Upper lobe of left lung (tissue), 6 donors: ENCODE measurements at regions not wholly inside any gene's neighbourhood (a gene's known extent, or its start where the extent isn't known, plus 50 kb on each side); places are given as distances from the start of the nearest gene placed in this dataset.

Experiments
- ATAC-seq, 2 donors: fragments of 200-7000 bp; cut with Tn5 transposase; one replicate each; pipeline ENCODE4 v1.9.1; 2022; ENCODE audit warnings: mild to moderate bottlenecking in 2 of 2, moderate library complexity in 2 of 2; ENCODE audit not compliant: low FRiP score in 2 of 2
- DNase-seq, 2 donors: peaks; one replicate each; pipeline ENCODE4 v3.0.0-alpha.2; 2019 to 2020
- H3K27ac ChIP-seq, 4 donors: fragments of 200-600 bp; sonication (generic); one replicate each; pipeline ENCODE4 v1.5.1; 2016 to 2019
- H3K27me3 ChIP-seq, 4 donors: fragments of 200-600 bp; sonication (generic); one replicate each; pipeline ENCODE4 v1.5.1; 2017 to 2019
- H3K36me3 ChIP-seq, 4 donors: fragments of 200-600 bp; sonication (generic); one replicate each; pipeline ENCODE4 v1.5.1; 2016 to 2019
- H3K4me1 ChIP-seq, 4 donors: fragments of 200-600 bp; sonication (generic); one replicate each; pipeline ENCODE4 v1.5.1; 2018 to 2019
- H3K4me3 ChIP-seq, 4 donors: fragments of 200-600 bp; sonication (generic); one replicate each; pipeline ENCODE4 v1.5.1; 2017 to 2019; ENCODE audit warnings: mild to moderate bottlenecking in 2 of 4, moderate library complexity in 1 of 4
- H3K9me3 ChIP-seq, 4 donors: fragments of 200-600 bp; sonication (generic); one replicate each; pipeline ENCODE4 v1.5.1; 2018 to 2019
- EP300 ChIP-seq, 4 donors: sonication (generic); formaldehyde crosslinking; IDR thresholded peaks; one replicate each; pipeline ENCODE4 v1.5.1; 2017; ENCODE audit warnings: antibody characterized with exemption in 4 of 4, control low read depth in 2 of 4
- POLR2A ChIP-seq, 4 donors: fragments of 450-650 bp; IDR thresholded peaks; one replicate each; pipeline ENCODE4 v1.5.1; 2016 to 2017; ENCODE audit warnings: antibody characterized with exemption in 4 of 4, mild to moderate bottlenecking in 2 of 4
- POLR2AphosphoS5 ChIP-seq, 2 donors: sonication (generic); formaldehyde crosslinking; IDR thresholded peaks; one replicate each; pipeline ENCODE4 v1.5.1; 2017; ENCODE audit warnings: antibody characterized with exemption in 2 of 2
- WGBS, 2 donors: methylation state at CpG; one replicate each; pipeline ENCODE4 v1.1.5; 2017 to 2018; 5-methylcytosine and 5-hydroxymethylcytosine counted together
- TF ChIP-seq, protein P1 (sequence below), 6 experiments: fragments of 450-650 bp in 4 of 6; fragments of 200-600 bp in 2 of 6; sonication (generic) in 2 of 6; IDR thresholded peaks; one replicate each; pipeline ENCODE4 v1.5.1; 2016 to 2019; ENCODE audit warnings: antibody characterized with exemption in 6 of 6
- donor health status: DM: no; HTN: no; CAD: no; lungs with moderate emphysema.
- donor health status: DM: no; HTN: yes; CAD: no; lungs with severe emphysema.

DNA sequence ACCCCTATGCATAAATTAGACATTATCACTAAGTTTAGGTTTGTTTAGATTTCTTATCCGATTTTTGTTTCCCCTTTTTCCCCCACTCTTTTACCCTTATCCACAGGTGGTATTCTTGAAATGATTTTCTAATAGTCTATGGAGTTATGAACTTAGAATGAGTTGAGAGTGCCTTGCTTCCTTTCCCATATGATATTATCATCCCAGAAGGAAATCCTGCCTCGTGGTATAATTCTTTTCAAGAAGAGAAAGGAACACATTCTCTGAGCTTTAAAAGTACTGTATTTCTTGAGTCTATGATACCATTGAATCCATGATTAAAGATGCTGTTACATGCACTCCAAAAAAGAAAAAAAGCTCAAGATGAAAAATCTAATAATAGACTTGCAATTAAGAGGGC, 76.9 kb upstream of the ADAMTSL1 start:
- H3K4me1 ChIP-seq = peaks cover 0 to 3% (median 0%) of the 10 kb centered on the region in 4 donors
- H3K27ac ChIP-seq = no peak overlapping the region
- no peaks in the 10 kb centered on the region for H3K27me3 ChIP-seq
- H3K9me3 ChIP-seq = no peaks in the 10 kb centered on the region
- H3K36me3 ChIP-seq = no peaks in the 10 kb centered on the region
- ATAC-seq (no peak), DNase-seq (no peak)
- TF ChIP-seq EP300 (IDR thresholded peaks at IDR 0.05) (no peak), POLR2A (IDR thresholded peaks at IDR 0.05) (no peak), POLR2AphosphoS5 (IDR thresholded peaks at IDR 0.05) (no peak)
- TF ChIP-seq, protein P1, sequence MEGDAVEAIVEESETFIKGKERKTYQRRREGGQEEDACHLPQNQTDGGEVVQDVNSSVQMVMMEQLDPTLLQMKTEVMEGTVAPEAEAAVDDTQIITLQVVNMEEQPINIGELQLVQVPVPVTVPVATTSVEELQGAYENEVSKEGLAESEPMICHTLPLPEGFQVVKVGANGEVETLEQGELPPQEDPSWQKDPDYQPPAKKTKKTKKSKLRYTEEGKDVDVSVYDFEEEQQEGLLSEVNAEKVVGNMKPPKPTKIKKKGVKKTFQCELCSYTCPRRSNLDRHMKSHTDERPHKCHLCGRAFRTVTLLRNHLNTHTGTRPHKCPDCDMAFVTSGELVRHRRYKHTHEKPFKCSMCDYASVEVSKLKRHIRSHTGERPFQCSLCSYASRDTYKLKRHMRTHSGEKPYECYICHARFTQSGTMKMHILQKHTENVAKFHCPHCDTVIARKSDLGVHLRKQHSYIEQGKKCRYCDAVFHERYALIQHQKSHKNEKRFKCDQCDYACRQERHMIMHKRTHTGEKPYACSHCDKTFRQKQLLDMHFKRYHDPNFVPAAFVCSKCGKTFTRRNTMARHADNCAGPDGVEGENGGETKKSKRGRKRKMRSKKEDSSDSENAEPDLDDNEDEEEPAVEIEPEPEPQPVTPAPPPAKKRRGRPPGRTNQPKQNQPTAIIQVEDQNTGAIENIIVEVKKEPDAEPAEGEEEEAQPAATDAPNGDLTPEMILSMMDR (IDR thresholded peaks at IDR 0.05) = no peak
- WGBS, 2 donors = 46 to 47% methylated on average over 2 of the region's 2 CpGs
- no peak overlapping the region for H3K4me3 ChIP-seq

DNA sequence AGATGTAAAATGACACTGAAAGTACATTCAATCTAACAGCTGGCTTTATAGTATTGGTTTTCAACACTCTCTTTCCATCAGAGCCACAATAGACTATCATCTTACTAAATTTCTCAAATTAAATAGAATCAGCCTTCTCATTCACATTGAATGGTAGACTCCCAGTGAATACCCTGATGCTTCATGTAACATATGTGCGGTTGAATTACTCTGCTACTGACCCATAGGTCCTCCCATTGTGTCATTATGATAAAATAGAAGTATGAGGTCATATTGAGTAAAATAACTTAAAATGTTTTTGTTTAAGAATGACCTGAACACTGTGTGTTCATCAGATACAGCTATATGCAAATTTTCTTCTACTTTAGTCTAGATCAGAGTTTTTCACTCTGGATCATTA, 75.9 kb upstream of the ADAMTSL1 start:
- Histone ChIP-seq H3K27me3 (no peaks in the 10 kb centered on the region), H3K4me1 (peaks cover 0 to 3% (median 0%) of the 10 kb centered on the region in 4 donors), H3K36me3 (no peaks in the 10 kb centered on the region), H3K9me3 (no peaks in the 10 kb centered on the region), H3K27ac (no peak overlapping the region), H3K4me3 (no peak overlapping the region)
- WGBS, 2 donors = 97% methylated on average over 1 of the region's 1 CpG
- DNase-seq (no peak), ATAC-seq (no peak)
- TF ChIP-seq POLR2AphosphoS5 (IDR thresholded peaks at IDR 0.05) = no peak
- TF ChIP-seq, protein P1 (IDR thresholded peaks at IDR 0.05) = no peak
- TF ChIP-seq EP300 (IDR thresholded peaks at IDR 0.05) = no peak
- TF ChIP-seq POLR2A (IDR thresholded peaks at IDR 0.05) = no peak

DNA sequence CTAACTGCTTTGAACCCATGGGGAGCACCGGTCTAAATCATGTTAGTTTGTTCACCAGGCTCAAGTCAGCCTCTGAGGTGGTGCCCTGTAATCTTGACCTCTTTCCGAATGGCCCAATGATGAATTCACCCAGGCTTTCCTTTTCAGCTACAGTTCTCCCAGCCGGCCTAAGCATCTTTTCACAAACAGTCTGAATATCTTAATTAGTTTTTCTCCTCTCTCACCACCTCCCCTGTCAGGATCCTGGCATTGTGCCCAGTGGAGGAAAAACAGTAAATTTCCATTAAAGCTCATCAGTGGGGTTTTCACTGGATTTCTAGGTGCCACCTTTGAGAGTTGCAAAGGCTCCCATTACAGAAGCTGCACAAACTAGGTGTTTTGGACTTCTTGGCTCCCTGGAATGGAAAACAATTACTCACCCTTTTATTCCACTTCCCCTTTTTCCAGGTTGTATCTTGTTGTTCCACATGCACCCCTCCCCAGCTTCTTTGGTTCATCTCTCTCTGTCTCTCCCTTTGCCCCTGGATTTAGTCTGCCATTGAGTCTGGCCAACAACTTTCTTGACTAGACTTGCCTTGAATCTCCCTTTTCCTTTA, 69.4 kb upstream of the ADAMTSL1 start:
- TF ChIP-seq, protein P1 (IDR thresholded peaks at IDR 0.05) = no peak
- no peak for TF ChIP-seq POLR2AphosphoS5 (IDR thresholded peaks at IDR 0.05)
- TF ChIP-seq EP300 (IDR thresholded peaks at IDR 0.05) = no peak
- no peak for TF ChIP-seq POLR2A (IDR thresholded peaks at IDR 0.05)
- H3K9me3 ChIP-seq = no peaks in the 10 kb centered on the region
- H3K4me1 ChIP-seq = no peaks in the 10 kb centered on the region
- WGBS, 2 donors = 88 to 92% methylated on average over 3 of the region's 3 CpGs
- no peaks in the 10 kb centered on the region for H3K36me3 ChIP-seq
- no peak for ATAC-seq
- no peaks in the 10 kb centered on the region for H3K27me3 ChIP-seq
- DNase-seq = no peak
- H3K4me3 ChIP-seq = no peak overlapping the region
- no peak overlapping the region for H3K27ac ChIP-seq

DNA sequence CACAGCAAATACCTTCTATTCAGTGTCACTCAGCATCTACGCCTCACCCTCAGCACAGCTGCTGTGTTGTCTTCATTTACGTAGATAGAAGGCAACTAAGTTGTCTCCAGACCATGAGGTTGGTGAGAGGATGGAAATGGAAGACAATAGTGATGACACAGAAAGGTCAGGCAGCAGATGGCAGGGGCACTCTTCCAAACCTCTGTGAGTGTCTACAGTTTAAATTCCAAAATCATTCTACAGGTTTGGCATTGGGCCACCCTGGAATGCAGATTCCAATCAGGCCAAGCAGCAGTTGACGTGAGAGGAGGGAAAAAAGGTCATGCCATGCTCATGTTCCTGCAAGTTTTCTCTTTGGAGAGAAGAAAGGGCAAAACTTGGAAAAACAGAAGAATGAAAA, 68.7 kb upstream of the ADAMTSL1 start:
- Histone ChIP-seq H3K27me3 (no peaks in the 10 kb centered on the region), H3K27ac (no peak overlapping the region), H3K9me3 (no peaks in the 10 kb centered on the region), H3K36me3 (no peaks in the 10 kb centered on the region), H3K4me3 (no peak overlapping the region), H3K4me1 (no peaks in the 10 kb centered on the region)
- TF ChIP-seq, protein P1 (IDR thresholded peaks at IDR 0.05) = no peak
- no peak for TF ChIP-seq EP300 (IDR thresholded peaks at IDR 0.05)
- TF ChIP-seq POLR2AphosphoS5 (IDR thresholded peaks at IDR 0.05) = no peak
- TF ChIP-seq POLR2A (IDR thresholded peaks at IDR 0.05) = no peak
- no peak for ATAC-seq
- WGBS, 2 donors = 85 to 88% methylated on average over 3 of the region's 3 CpGs
- DNase-seq = no peak

DNA sequence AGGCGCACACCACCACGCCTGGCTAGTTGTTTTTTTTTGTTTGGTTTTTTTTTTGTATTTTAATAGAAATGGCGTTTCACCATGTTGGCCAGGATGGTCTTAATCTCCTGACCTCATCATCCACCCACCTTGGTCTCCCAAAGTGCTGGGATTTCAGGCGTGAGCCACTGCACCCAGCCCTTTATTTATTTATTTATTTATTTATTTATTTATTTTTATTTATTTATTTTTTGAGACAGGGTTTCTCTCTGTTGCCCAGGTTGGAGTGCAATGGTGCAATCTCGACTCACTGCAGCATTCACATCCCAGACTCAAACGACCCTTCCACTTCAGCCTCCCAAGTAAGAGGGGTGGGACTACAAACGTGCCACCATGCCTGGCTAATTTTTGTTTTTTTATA, 63.0 kb upstream of the ADAMTSL1 start:
- Histone ChIP-seq H3K4me1 (no peaks in the 10 kb centered on the region), H3K4me3 (no peak overlapping the region), H3K9me3 (no peaks in the 10 kb centered on the region), H3K36me3 (no peaks in the 10 kb centered on the region), H3K27me3 (no peaks in the 10 kb centered on the region), H3K27ac (no peak overlapping the region)
- TF ChIP-seq EP300 (IDR thresholded peaks at IDR 0.05) = no peak
- no peak for TF ChIP-seq POLR2A (IDR thresholded peaks at IDR 0.05)
- no peak for TF ChIP-seq POLR2AphosphoS5 (IDR thresholded peaks at IDR 0.05)
- TF ChIP-seq, protein P1 (IDR thresholded peaks at IDR 0.05) = no peak
- no peak for ATAC-seq
- no peak for DNase-seq
- 94% methylated on average over 7 of the region's 7 CpGs for WGBS, 2 donors
